AG09309 (cell line): ENCODE measurements at regions not wholly inside any gene's neighbourhood (a gene's known extent, or its start where the extent isn't known, plus 50 kb on each side); places are given as distances from the start of the nearest gene placed in this dataset.

Experiments
- DNase-seq: peaks from one replicate; pipeline ENCODE4 v3.0.0-alpha.2; 2010; ENCODE audit warnings: low read depth
- H3K4me3 ChIP-seq: 2 replicates; pipeline ENCODE4 v1.5.1; 2011; ENCODE audit warnings: mild to moderate bottlenecking, low read depth, low read length, moderate library complexity; ENCODE audit not compliant: control insufficient read depth
- TF ChIP-seq, protein P1 (sequence below): IDR thresholded peaks from 2 replicates; pipeline ENCODE4 v1.5.1; 2011; ENCODE audit warnings: mild to moderate bottlenecking, low read depth, low read length, inconsistent platforms; ENCODE audit not compliant: insufficient read depth, control insufficient read depth; ENCODE audit errors: missing control alignments

GRCh38 chr4:20444599-20445337 lies 193.1 kb downstream of the SLIT2 start:
- no peak overlapping the region for H3K4me3 ChIP-seq
- DNase-seq = no peak
- TF ChIP-seq, protein P1, sequence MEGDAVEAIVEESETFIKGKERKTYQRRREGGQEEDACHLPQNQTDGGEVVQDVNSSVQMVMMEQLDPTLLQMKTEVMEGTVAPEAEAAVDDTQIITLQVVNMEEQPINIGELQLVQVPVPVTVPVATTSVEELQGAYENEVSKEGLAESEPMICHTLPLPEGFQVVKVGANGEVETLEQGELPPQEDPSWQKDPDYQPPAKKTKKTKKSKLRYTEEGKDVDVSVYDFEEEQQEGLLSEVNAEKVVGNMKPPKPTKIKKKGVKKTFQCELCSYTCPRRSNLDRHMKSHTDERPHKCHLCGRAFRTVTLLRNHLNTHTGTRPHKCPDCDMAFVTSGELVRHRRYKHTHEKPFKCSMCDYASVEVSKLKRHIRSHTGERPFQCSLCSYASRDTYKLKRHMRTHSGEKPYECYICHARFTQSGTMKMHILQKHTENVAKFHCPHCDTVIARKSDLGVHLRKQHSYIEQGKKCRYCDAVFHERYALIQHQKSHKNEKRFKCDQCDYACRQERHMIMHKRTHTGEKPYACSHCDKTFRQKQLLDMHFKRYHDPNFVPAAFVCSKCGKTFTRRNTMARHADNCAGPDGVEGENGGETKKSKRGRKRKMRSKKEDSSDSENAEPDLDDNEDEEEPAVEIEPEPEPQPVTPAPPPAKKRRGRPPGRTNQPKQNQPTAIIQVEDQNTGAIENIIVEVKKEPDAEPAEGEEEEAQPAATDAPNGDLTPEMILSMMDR = no peak

- DNase-seq = no peak
- H3K4me3 ChIP-seq = no peak overlapping the region
- TF ChIP-seq, protein P1 = no peak
These were observed 194.4 kb downstream of the SLIT2 start for GRCh38 chr4:20445933-20446723.

- DNase-seq = no peak
- H3K4me3 ChIP-seq = no peak overlapping the region
- TF ChIP-seq, protein P1 = no peak
These were observed 195.4 kb downstream of the SLIT2 start for GRCh38 chr4:20447103-20447502.

DNA sequence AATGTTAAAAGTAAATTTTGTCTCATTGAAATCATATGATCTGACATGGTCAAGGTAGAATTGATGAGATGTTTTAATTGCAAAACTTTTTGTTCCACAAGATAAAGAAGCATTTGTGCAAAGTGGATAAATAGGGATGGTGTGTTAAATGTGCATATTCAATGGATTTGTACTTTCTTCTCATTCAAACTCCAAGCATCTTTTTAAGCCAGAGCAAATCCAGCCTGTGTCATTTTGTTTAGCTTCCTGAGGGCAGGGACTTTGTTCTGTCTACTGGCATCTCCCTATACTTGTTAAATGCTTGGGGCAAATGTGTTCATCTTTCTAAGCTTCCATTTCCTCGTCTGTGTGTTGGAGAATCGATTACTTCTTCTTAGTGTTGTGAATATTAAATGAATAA lies 200.3 kb downstream of the SLIT2 start:
- TF ChIP-seq, protein P1 = no peak
- no peak overlapping the region for H3K4me3 ChIP-seq
- DNase-seq = no peak

DNA sequence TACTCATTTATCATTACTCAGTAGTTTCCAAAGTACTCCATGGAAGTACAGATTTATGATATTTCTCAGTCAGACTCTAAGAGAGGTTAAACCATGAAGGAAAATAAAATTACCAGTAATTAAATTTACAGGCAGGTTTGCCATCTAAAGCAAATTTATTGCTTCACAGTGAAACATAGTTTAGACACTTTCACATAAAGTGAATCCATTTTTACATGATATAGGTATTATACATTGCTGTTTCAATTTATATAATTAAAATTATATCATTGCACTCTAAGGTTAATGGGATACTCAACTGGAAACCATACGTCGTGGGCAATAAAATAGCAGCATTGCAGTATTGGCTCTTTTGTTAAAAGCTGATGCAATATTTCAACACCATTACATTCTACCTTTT lies 202.8 kb downstream of the SLIT2 start:
- H3K4me3 ChIP-seq = no peak overlapping the region
- TF ChIP-seq, protein P1 = no peak
- DNase-seq = no peak

GRCh38 chr4:20456407-20456806 lies 204.7 kb downstream of the SLIT2 start:
- DNase-seq = no peak
- no peak overlapping the region for H3K4me3 ChIP-seq
- TF ChIP-seq, protein P1 = no peak
